Activated naive CD4-positive, alpha-beta T cell treated with anti-CD3 and anti-CD28 coated beads, Interleukin-2, amount 50 U/mL, for 72 hours (primary cell): ENCODE measurements at regions not wholly inside any gene's neighbourhood (a gene's known extent, or its start where the extent isn't known, plus 50 kb on each side); places are given as distances from the start of the nearest gene placed in this dataset.

Experiments used
- ATAC-seq, 2 donors: fragments of 150-1000 bp; cut with Tn5 transposase; 2 replicates each; pipeline ENCODE4 v1.10.0; 2021; ENCODE audit warnings: mild to moderate bottlenecking in 2 of 2, moderate library complexity in 2 of 2
- DNase-seq, 2 donors: peaks; one replicate each; pipeline ENCODE4 v3.0.0; 2021 to 2022; ENCODE audit warnings: low spot score in 2 of 2
- H3K27ac Mint-ChIP-seq, 2 donors: one replicate each; pipeline ENCODE4 v1.8.0; 2022; ENCODE audit warnings: mild to moderate bottlenecking in 2 of 2, mixed read lengths in 2 of 2
- H3K36me3 Mint-ChIP-seq, 2 donors: one replicate each; pipeline ENCODE4 v1.8.0; 2022; ENCODE audit warnings: mixed read lengths in 2 of 2
- H3K9me3 Mint-ChIP-seq, 2 donors: one replicate each; pipeline ENCODE4 v1.8.0; 2022; ENCODE audit warnings: mixed read lengths in 2 of 2

DNA sequence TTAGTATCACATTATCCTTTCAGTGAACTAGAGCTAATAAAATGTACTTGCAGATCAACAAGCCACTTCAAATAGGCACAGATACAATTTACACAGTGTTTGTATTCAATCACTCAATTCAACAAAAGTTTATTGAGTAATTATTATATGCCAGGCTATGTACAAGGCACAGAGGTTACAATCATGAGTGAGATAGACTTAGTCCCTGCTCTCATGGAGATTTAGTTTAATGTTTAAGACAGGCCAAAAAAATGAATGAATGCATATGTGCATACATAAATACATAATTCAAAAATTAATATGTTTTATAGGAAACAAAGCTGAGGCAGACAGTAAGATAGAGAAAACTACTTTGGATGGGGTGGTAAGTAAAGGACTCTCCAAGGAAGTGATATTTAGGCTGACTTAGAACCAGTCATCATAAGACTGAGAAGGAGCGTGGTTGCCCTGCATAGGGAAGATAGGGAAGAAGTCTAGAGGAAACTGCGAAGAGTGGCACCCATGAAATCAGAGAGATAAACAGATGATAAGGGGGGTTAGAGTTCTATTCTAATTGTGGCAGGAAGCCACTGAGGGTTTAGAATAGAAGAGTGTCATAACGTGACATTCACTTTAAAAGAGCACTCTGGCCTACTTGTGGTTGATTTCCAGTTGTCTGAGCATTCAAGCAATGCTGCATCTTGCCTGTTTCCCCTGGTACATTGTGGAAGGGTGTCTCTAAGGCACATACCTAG, 49.7 kb upstream of the GRAMD2B start:
- DNase-seq (no peak), ATAC-seq (peak; percentile 37 to 66)
- Mint-ChIP-seq H3K27ac (no peak overlapping the region), H3K9me3 (no peaks in the 10 kb centered on the region), H3K36me3 (no peaks in the 10 kb centered on the region)
